ENCODE measurements at regions not wholly inside any gene's neighbourhood (a gene's known extent, or its start where the extent isn't known, plus 50 kb on each side); places are given as distances from the start of the nearest gene placed in this dataset.

- no peak overlapping the region for H3K9ac ChIP-seq (ENCODE audit: insufficient read depth, low read length, poor library complexity, severe bottlenecking)
- H3K4me3 ChIP-seq (replicated peaks in 1 of 3; ENCODE audit: low read depth in 2 of 3, low read length in 3 of 3): no peak overlapping the region
- Mint-ChIP-seq H3K27ac (no peak overlapping the region), H3K4me3 (no peak overlapping the region), H3K36me3 (no peaks in the 10 kb centered on the region), H3K9me3 (peaks cover 0 to 8% (median 0%) of the 10 kb centered on the region in 7 donors), H3K4me1 (no peaks in the 10 kb centered on the region), H3K27me3 (ENCODE audit: low read depth in 3 of 3) (peaks cover 0 to 6% (median 3%) of the 10 kb centered on the region in 3 donors)
- no peak overlapping the region for H3K27ac ChIP-seq (ENCODE audit: low read depth in 1 of 2, low read length in 2 of 2)
- H3K79me2 ChIP-seq (ENCODE audit: insufficient read depth, low read length): no peaks in the 10 kb centered on the region
- H3K27me3 ChIP-seq (ENCODE audit: control insufficient read depth in 2 of 2, insufficient read depth in 2 of 2, low read length in 2 of 2): no peaks in the 10 kb centered on the region
- DNase-seq: no peak
- intact Hi-C loops (cut with micrococcal nuclease): no loop called here
- H3K4me2 ChIP-seq (replicated peaks; ENCODE audit: extremely low read depth, low read length, poor library complexity, severe bottlenecking): no peak overlapping the region
- 100% methylated on average over 2 of the region's 4 CpGs for WGBS (ENCODE audit: insufficient coverage)
- no peaks in the 10 kb centered on the region for H3K36me3 ChIP-seq (replicated peaks in 1 of 2; ENCODE audit: control insufficient read depth in 1 of 2, insufficient read depth in 2 of 2, low read length in 2 of 2)
- H3K4me1 ChIP-seq (ENCODE audit: control insufficient read depth in 1 of 2, insufficient read depth in 2 of 2, low read length in 2 of 2): no peaks in the 10 kb centered on the region
- no peak overlapping the region for H2AFZ ChIP-seq (ENCODE audit: insufficient read depth, low read depth, low read length, poor library complexity, severe bottlenecking)
- H3K9me3 ChIP-seq (replicated peaks in 1 of 2; ENCODE audit: control insufficient read depth in 1 of 2, insufficient read depth in 1 of 2, low read length in 2 of 2): no peaks in the 10 kb centered on the region
- no peak for TF ChIP-seq CTCF (IDR thresholded peaks at IDR 0.05)
- no peaks in the 10 kb centered on the region for H4K20me1 ChIP-seq (ENCODE audit: insufficient read depth, low read length)
Observed at GRCh38 chr4:169341490-169341889, 70.7 kb upstream of the SH3RF1 start.

- no peaks in the 10 kb centered on the region for H3K27me3 ChIP-seq (ENCODE audit: control insufficient read depth in 2 of 2, insufficient read depth in 2 of 2, low read length in 2 of 2)
- no peak overlapping the region for H3K4me2 ChIP-seq (replicated peaks; ENCODE audit: extremely low read depth, low read length, poor library complexity, severe bottlenecking)
- Mint-ChIP-seq H3K36me3 (no peaks in the 10 kb centered on the region), H3K4me1 (no peaks in the 10 kb centered on the region), H3K27ac (no peak overlapping the region), H3K4me3 (no peak overlapping the region), H3K27me3 (ENCODE audit: low read depth in 3 of 3) (peaks cover 0 to 6% (median 3%) of the 10 kb centered on the region in 3 donors), H3K9me3 (peaks cover 0 to 8% (median 0%) of the 10 kb centered on the region in 7 donors)
- DNase-seq: no peak
- 100% methylated on average over 2 of the region's 3 CpGs for WGBS (ENCODE audit: insufficient coverage)
- TF ChIP-seq CTCF (IDR thresholded peaks at IDR 0.05): no peak
- no peak overlapping the region for H3K9ac ChIP-seq (ENCODE audit: insufficient read depth, low read length, poor library complexity, severe bottlenecking)
- H2AFZ ChIP-seq (ENCODE audit: insufficient read depth, low read depth, low read length, poor library complexity, severe bottlenecking): no peak overlapping the region
- H3K4me3 ChIP-seq (replicated peaks in 1 of 3; ENCODE audit: low read depth in 2 of 3, low read length in 3 of 3): no peak overlapping the region
- intact Hi-C loops (cut with micrococcal nuclease): no loop called here
- no peaks in the 10 kb centered on the region for H3K4me1 ChIP-seq (ENCODE audit: control insufficient read depth in 1 of 2, insufficient read depth in 2 of 2, low read length in 2 of 2)
- H3K79me2 ChIP-seq (ENCODE audit: insufficient read depth, low read length): no peaks in the 10 kb centered on the region
- no peaks in the 10 kb centered on the region for H3K9me3 ChIP-seq (replicated peaks in 1 of 2; ENCODE audit: control insufficient read depth in 1 of 2, insufficient read depth in 1 of 2, low read length in 2 of 2)
- H4K20me1 ChIP-seq (ENCODE audit: insufficient read depth, low read length): no peaks in the 10 kb centered on the region
- H3K36me3 ChIP-seq (replicated peaks in 1 of 2; ENCODE audit: control insufficient read depth in 1 of 2, insufficient read depth in 2 of 2, low read length in 2 of 2): no peaks in the 10 kb centered on the region
- no peak overlapping the region for H3K27ac ChIP-seq (ENCODE audit: low read depth in 1 of 2, low read length in 2 of 2)
Observed at GRCh38 chr4:169340834-169341233, 70.1 kb upstream of the SH3RF1 start.
